WTC11 (cell line): ENCODE measurements at regions not wholly inside any gene's neighbourhood (a gene's known extent, or its start where the extent isn't known, plus 50 kb on each side); places are given as distances from the start of the nearest gene placed in this dataset.

Experiments
- ATAC-seq: fragments of 200-7000 bp; cut with Tn5 transposase; 2 replicates; pipeline ENCODE4 v1.10.0; 2021; ENCODE audit warnings: mild to moderate bottlenecking, moderate library complexity
- CTCF ChIA-PET: fragments of 300-600 bp; sonication (Branson Sonifier 250); formaldehyde crosslinking; loops from one replicate; lab custom pipeline; 2021; ENCODE audit warnings: antibody characterized with exemption; lab: Charles Lee
- POLR2A ChIA-PET: fragments of 350-600 bp; sonication (Branson Sonifier 250); formaldehyde crosslinking; loops from one replicate; lab custom pipeline; 2021; ENCODE audit warnings: antibody characterized with exemption; lab: Charles Lee
- DNase-seq: peaks from one replicate; pipeline ENCODE4 v3.0.0; 2021; ENCODE audit warnings: low spot score
- H3K27ac Mint-ChIP-seq: 2 replicates; pipeline ENCODE4 v1.8.0; 2021; ENCODE audit warnings: mixed read lengths
- H3K27me3 Mint-ChIP-seq: 2 replicates; pipeline ENCODE4 v1.8.0; 2021; ENCODE audit warnings: low read depth, mild to moderate bottlenecking, moderate library complexity, mixed read lengths
- H3K36me3 Mint-ChIP-seq: 2 replicates; pipeline ENCODE4 v1.8.0; 2021; ENCODE audit warnings: mixed read lengths
- H3K4me1 Mint-ChIP-seq: 2 replicates; pipeline ENCODE4 v1.8.0; 2022; ENCODE audit warnings: mixed read lengths
- H3K4me3 Mint-ChIP-seq: 2 replicates; pipeline ENCODE4 v1.8.0; 2021; ENCODE audit warnings: mild to moderate bottlenecking, moderate library complexity, mixed read lengths
- H3K9me3 Mint-ChIP-seq: 2 replicates; pipeline ENCODE4 v1.8.0; 2021; ENCODE audit warnings: mixed read lengths
- ARID4B ChIP-seq: sonication (generic); formaldehyde crosslinking; IDR thresholded peaks from 2 replicates; pipeline ENCODE4 v1.8.0; 2023; ENCODE audit warnings: missing genetic modification reagents, mild to moderate bottlenecking, borderline replicate concordance
- ATF1 ChIP-seq: sonication (generic); formaldehyde crosslinking; IDR thresholded peaks from 2 replicates; pipeline ENCODE4 v1.8.1; 2023; ENCODE audit warnings: mild to moderate bottlenecking, moderate library complexity, missing genetic modification reagents
- CTCF ChIP-seq: fragments of 200-600 bp; IDR thresholded peaks from 2 replicates; pipeline ENCODE4 v1.8.0; 2022; ENCODE audit warnings: antibody characterized with exemption
- E2F5 ChIP-seq: sonication (generic); formaldehyde crosslinking; IDR thresholded peaks from 2 replicates; pipeline ENCODE4 v1.8.1; 2022; ENCODE audit warnings: mild to moderate bottlenecking, moderate library complexity, missing genetic modification reagents
- GRHL2 ChIP-seq: fragments of 250-450 bp; sonication (Bioruptor Pico); IDR thresholded peaks from 2 replicates; pipeline ENCODE4 v1.8.0; 2022; ENCODE audit warnings: mild to moderate bottlenecking, moderate library complexity; ENCODE audit not compliant: insufficient replicate concordance, severe bottlenecking
- SOX15 ChIP-seq: fragments of 250-450 bp; sonication (Bioruptor Pico); IDR thresholded peaks from 2 replicates; pipeline ENCODE4 v1.9.0; 2021; ENCODE audit warnings: mild to moderate bottlenecking
- STAT6 ChIP-seq: sonication (generic); formaldehyde crosslinking; conservative IDR thresholded peaks from 2 replicates; pipeline ENCODE4 v1.8.1; 2023; ENCODE audit warnings: mild to moderate bottlenecking, low read depth, missing genetic modification reagents, moderate library complexity
- TF ChIP-seq, protein P1 (sequence below): fragments of 250-450 bp; sonication (Bioruptor Pico); conservative IDR thresholded peaks from 2 replicates; pipeline ENCODE4 v1.9.0; 2021; ENCODE audit warnings: mild to moderate bottlenecking
- TF ChIP-seq, protein P2 (sequence below): sonication (generic); formaldehyde crosslinking; IDR thresholded peaks from 2 replicates; pipeline ENCODE4 v1.8.0; 2022; ENCODE audit warnings: missing genetic modification reagents

DNA sequence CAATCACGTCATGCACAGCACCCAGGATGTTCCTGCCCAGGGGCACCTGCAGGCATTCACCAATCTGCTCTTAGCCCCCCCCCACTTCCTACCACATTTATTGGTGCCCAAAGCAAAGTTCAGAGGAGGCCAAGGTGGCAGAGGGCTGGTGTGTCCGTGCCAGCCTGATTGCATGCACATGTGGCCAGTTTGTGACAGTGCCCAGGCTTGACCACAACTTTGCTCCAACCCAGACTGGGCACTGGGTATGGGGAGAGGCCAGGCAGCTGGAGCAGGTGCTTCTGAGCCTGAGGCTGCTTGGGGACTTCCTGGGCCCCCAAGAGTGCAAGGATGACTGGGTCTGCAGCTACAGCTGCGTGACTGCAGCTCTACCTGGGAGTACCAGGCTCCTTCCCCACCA is 192.3 kb upstream of the BCHE start (continued):
- TF ChIP-seq, protein P1, sequence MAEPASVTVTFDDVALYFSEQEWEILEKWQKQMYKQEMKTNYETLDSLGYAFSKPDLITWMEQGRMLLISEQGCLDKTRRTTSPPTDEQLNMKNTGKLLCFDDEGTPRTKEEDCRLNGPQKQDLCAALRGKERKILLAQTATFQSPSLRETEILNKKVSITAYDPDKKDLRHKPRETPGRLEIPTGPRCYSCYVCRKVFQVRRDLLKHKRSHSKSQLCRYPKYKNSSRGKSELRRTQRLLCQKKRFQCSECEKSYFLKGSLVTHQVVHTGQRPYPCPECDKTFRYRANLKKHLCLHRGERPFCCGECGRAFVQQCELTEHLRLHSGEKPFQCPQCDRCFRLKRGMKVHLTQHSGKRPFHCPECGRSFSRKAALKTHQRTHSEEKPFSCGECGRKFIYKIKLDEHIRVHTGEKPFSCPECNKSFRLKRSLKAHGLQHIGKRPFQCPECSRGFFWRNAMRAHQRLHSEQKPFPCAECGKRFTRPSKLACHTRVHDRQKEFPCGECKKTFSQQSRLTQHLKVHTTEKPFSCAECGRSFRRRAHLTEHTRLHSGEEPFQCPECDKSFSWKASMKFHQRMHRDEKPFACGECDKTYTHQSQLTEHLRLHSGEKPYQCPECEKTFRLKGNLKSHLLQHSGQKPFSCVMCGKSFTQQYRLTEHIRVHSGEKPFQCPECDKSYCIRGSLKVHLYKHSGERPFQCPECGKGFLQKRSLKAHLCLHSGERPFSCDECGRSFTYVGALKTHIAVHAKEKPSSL: no peak
- no peak for TF ChIP-seq GRHL2 (CRISPR knock-in tag)
- no peak for TF ChIP-seq ARID4B
- TF ChIP-seq E2F5 (CRISPR knock-in tag): no peak
- no peak for TF ChIP-seq STAT6 (CRISPR knock-in tag)
- TF ChIP-seq SOX15 (CRISPR knock-in tag): no peak
- TF ChIP-seq, protein P2, sequence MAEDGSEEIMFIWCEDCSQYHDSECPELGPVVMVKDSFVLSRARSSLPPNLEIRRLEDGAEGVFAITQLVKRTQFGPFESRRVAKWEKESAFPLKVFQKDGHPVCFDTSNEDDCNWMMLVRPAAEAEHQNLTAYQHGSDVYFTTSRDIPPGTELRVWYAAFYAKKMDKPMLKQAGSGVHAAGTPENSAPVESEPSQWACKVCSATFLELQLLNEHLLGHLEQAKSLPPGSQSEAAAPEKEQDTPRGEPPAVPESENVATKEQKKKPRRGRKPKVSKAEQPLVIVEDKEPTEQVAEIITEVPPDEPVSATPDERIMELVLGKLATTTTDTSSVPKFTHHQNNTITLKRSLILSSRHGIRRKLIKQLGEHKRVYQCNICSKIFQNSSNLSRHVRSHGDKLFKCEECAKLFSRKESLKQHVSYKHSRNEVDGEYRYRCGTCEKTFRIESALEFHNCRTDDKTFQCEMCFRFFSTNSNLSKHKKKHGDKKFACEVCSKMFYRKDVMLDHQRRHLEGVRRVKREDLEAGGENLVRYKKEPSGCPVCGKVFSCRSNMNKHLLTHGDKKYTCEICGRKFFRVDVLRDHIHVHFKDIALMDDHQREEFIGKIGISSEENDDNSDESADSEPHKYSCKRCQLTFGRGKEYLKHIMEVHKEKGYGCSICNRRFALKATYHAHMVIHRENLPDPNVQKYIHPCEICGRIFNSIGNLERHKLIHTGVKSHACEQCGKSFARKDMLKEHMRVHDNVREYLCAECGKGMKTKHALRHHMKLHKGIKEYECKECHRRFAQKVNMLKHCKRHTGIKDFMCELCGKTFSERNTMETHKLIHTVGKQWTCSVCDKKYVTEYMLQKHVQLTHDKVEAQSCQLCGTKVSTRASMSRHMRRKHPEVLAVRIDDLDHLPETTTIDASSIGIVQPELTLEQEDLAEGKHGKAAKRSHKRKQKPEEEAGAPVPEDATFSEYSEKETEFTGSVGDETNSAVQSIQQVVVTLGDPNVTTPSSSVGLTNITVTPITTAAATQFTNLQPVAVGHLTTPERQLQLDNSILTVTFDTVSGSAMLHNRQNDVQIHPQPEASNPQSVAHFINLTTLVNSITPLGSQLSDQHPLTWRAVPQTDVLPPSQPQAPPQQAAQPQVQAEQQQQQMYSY (CRISPR knock-in tag): no peak

DNA sequence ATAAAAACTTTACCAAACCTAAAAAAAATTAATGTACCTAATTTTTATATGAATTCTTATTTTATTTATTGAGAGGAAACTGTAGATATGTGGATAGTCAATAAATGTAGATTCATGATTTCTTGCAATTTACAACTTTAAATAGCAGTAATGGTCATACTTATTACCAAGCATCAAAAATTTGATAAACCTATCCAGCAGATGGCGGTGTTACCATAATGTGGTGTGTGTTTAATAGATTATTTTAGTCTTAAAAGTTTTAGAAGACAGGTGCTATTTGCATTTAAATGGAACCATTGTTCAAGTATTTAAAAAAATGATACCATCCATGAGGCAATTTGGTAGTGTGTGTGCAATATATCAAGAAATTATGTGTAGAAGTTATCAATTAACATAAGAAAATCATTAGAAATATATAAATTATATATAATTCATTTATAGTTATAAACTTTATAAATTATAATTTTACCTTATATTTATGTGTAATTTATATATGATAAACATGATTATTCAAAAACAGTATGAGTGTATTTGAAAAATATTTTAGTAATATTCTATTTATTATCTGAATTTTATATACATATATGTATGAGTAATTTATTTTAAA is 176.0 kb upstream of the BCHE start:
- Mint-ChIP-seq H3K36me3 (no peaks in the 10 kb centered on the region), H3K27ac (no peak overlapping the region), H3K4me1 (no peaks in the 10 kb centered on the region), H3K4me3 (no peak overlapping the region), H3K9me3 (peaks cover 4% of the 10 kb centered on the region), H3K27me3 (no peaks in the 10 kb centered on the region)
- ATAC-seq: no peak
- peak; percentile 33 for TF ChIP-seq CTCF
- TF ChIP-seq ATF1: no peak
- no peak for DNase-seq
- POLR2A ChIA-PET: no interaction called here
- CTCF ChIA-PET: interaction anchor here (1.2 kb wide), 1 partner anchor 16 kb away, joined by 4 read pairs; no protein-coding TSS in a partner anchor
